CD14-positive monocyte (primary cell): ENCODE measurements at regions not wholly inside any gene's neighbourhood (a gene's known extent, or its start where the extent isn't known, plus 50 kb on each side); places are given as distances from the start of the nearest gene placed in this dataset.

Source experiments
- DNase-seq, 3 donors: peaks; one replicate each; pipeline ENCODE4 v3.0.0-alpha.2; 2011 to 2022
- H2AFZ ChIP-seq: 2 replicates; pipeline ENCODE4 v1.6.0; 2012; ENCODE audit warnings: mild to moderate bottlenecking, low read depth, low read length, inconsistent platforms; ENCODE audit not compliant: insufficient read depth, poor library complexity, severe bottlenecking
- H3K27ac ChIP-seq, 2 donors: 1 replicate in 1 of 2; 2 replicates in 1 of 2; pipeline ENCODE4 v1.5.1; 2012 to 2013; ENCODE audit warnings: low read length in 2 of 2, control low read depth in 1 of 2, inconsistent platforms in 1 of 2, low read depth in 1 of 2, mild to moderate bottlenecking in 1 of 2
- H3K27me3 ChIP-seq, 2 donors: one replicate each; pipeline versions ENCODE4 v1.6.0 to v1.6.1; 2011 to 2013; ENCODE audit warnings: low read length in 2 of 2; ENCODE audit not compliant: control insufficient read depth in 2 of 2, insufficient read depth in 2 of 2
- H3K36me3 ChIP-seq, 2 donors: replicated peaks in 1 of 2; 1 replicate in 1 of 2; 2 replicates in 1 of 2; pipeline versions ENCODE4 v1.5.1 to v1.6.1; 2012 to 2013; ENCODE audit warnings: low read length in 2 of 2, control low read depth in 1 of 2, inconsistent platforms in 1 of 2, mild to moderate bottlenecking in 1 of 2; ENCODE audit not compliant: insufficient read depth in 2 of 2, control insufficient read depth in 1 of 2
- H3K4me1 ChIP-seq, 2 donors: 1 replicate in 1 of 2; 2 replicates in 1 of 2; pipeline versions ENCODE4 v1.5.1 to v1.6.1; 2012 to 2013; ENCODE audit warnings: low read length in 2 of 2, control low read depth in 1 of 2, inconsistent platforms in 1 of 2, mild to moderate bottlenecking in 1 of 2, moderate library complexity in 1 of 2; ENCODE audit not compliant: insufficient read depth in 2 of 2, control insufficient read depth in 1 of 2
- H3K4me2 ChIP-seq: replicated peaks from 2 replicates; pipeline ENCODE3; 2012; ENCODE audit warnings: low read length, moderate library complexity, mild to moderate bottlenecking; ENCODE audit not compliant: poor library complexity, severe bottlenecking; ENCODE audit errors: extremely low read depth
- H3K4me3 ChIP-seq, 3 experiments: fragments of 200-600 bp in 1 of 3; sonication (generic) in 1 of 3; replicated peaks in 1 of 3; 1 replicate in 2 of 3; 2 replicates in 1 of 3; pipeline ENCODE4 v1.5.1; 2011 to 2013; ENCODE audit warnings: low read length in 3 of 3, mild to moderate bottlenecking in 3 of 3, control low read depth in 2 of 3, low read depth in 2 of 3, inconsistent platforms in 1 of 3, moderate library complexity in 1 of 3
- H3K79me2 ChIP-seq: 2 replicates; pipeline ENCODE4 v1.6.0; 2012; ENCODE audit warnings: mild to moderate bottlenecking, control low read depth, inconsistent platforms, low read length, moderate library complexity; ENCODE audit not compliant: insufficient read depth
- H3K9ac ChIP-seq: 2 replicates; pipeline ENCODE4 v1.6.0; 2017; ENCODE audit warnings: low read length, mild to moderate bottlenecking; ENCODE audit not compliant: insufficient read depth, poor library complexity, severe bottlenecking
- H3K9me3 ChIP-seq, 2 donors: replicated peaks in 1 of 2; 1 replicate in 1 of 2; 2 replicates in 1 of 2; pipeline versions ENCODE4 v1.5.1 to v1.6.1; 2012 to 2013; ENCODE audit warnings: low read length in 2 of 2, control low read depth in 1 of 2; ENCODE audit not compliant: control insufficient read depth in 1 of 2, insufficient read depth in 1 of 2
- H4K20me1 ChIP-seq: 2 replicates; pipeline ENCODE4 v1.6.0; 2012; ENCODE audit warnings: mild to moderate bottlenecking, low read length, control low read depth, moderate library complexity; ENCODE audit not compliant: insufficient read depth
- H3K27ac Mint-ChIP-seq, 7 donors: one replicate each; pipeline ENCODE4 v1.8.0; 2020; ENCODE audit warnings: mild to moderate bottlenecking in 7 of 7, mixed read lengths in 7 of 7, moderate library complexity in 6 of 7, inconsistent platforms in 2 of 7
- H3K27me3 Mint-ChIP-seq, 3 donors: one replicate each; pipeline ENCODE4 v1.8.0; 2021 to 2022; ENCODE audit warnings: low read depth in 3 of 3, mild to moderate bottlenecking in 3 of 3, mixed read lengths in 3 of 3, moderate library complexity in 3 of 3, inconsistent platforms in 1 of 3
- H3K36me3 Mint-ChIP-seq, 2 donors: one replicate each; pipeline ENCODE4 v1.8.0; 2020; ENCODE audit warnings: mixed read lengths in 2 of 2, inconsistent platforms in 1 of 2, mild to moderate bottlenecking in 1 of 2
- H3K4me1 Mint-ChIP-seq: one replicate; pipeline ENCODE4 v1.8.0; 2020; ENCODE audit warnings: mild to moderate bottlenecking, mixed read lengths
- H3K4me3 Mint-ChIP-seq, 2 donors: one replicate each; pipeline ENCODE4 v1.8.0; 2020; ENCODE audit warnings: mild to moderate bottlenecking in 2 of 2, mixed read lengths in 2 of 2, moderate library complexity in 1 of 2
- H3K9me3 Mint-ChIP-seq, 7 donors: one replicate each; pipeline ENCODE4 v1.8.0; 2020 to 2022; ENCODE audit warnings: mixed read lengths in 7 of 7, mild to moderate bottlenecking in 6 of 7, moderate library complexity in 6 of 7, inconsistent platforms in 2 of 7
- CTCF ChIP-seq: fragments of 200-600 bp; IDR thresholded peaks from one replicate; pipeline ENCODE4 v1.8.0; 2022; ENCODE audit warnings: antibody characterized with exemption, mild to moderate bottlenecking
- WGBS: methylation state at CpG from one replicate; pipeline ENCODE4 v1.1.5; 2013; ENCODE audit warnings: missing lambda C conversion rate; ENCODE audit not compliant: insufficient coverage; 5-methylcytosine and 5-hydroxymethylcytosine counted together
- intact Hi-C, 2 donors: fragments of 100-400 bp; cut with micrococcal nuclease; formaldehyde crosslinking; loops; one replicate each; pipeline versions ENCODE4 v1.15.0 to v1.15.1; 2023

GRCh38 chr2:13533524-13533922 lies 816.8 kb downstream of the TRIB2 start:
- Mint-ChIP-seq H3K27me3 (peaks cover 0 to 1% (median 0%) of the 10 kb centered on the region in 3 donors), H3K9me3 (peaks cover 0 to 14% (median 8%) of the 10 kb centered on the region in 7 donors), H3K27ac (no peak overlapping the region), H3K36me3 (no peaks in the 10 kb centered on the region), H3K4me3 (no peak overlapping the region), H3K4me1 (no peaks in the 10 kb centered on the region)
- DNase-seq: no peak
- H4K20me1 ChIP-seq: no peaks in the 10 kb centered on the region
- H3K27me3 ChIP-seq: no peaks in the 10 kb centered on the region
- no peak overlapping the region for H3K9ac ChIP-seq
- no peaks in the 10 kb centered on the region for H3K79me2 ChIP-seq
- H3K36me3 ChIP-seq: no peaks in the 10 kb centered on the region
- H3K27ac ChIP-seq: no peak overlapping the region
- H3K9me3 ChIP-seq: peaks cover 0 to 15% of the 10 kb centered on the region in 2 donors
- whole genome bisulfite sequencing: no CpG with 5 or more reads among the region's 2 CpGs
- H3K4me1 ChIP-seq: no peaks in the 10 kb centered on the region
- no peak overlapping the region for H3K4me3 ChIP-seq
- no peak overlapping the region for H2AFZ ChIP-seq
- no peak overlapping the region for H3K4me2 ChIP-seq
- intact Hi-C loops: no loop called here
- TF ChIP-seq CTCF: no peak

- WGBS: 85% methylated on average over 2 of the region's 6 CpGs
- Histone ChIP-seq H3K79me2 (no peaks in the 10 kb centered on the region), H3K9ac (no peak overlapping the region), H2AFZ (no peak overlapping the region), H3K9me3 (peaks cover 0 to 11% of the 10 kb centered on the region in 2 donors), H4K20me1 (no peaks in the 10 kb centered on the region), H3K36me3 (no peaks in the 10 kb centered on the region), H3K27me3 (no peaks in the 10 kb centered on the region), H3K4me2 (no peak overlapping the region), H3K4me1 (no peaks in the 10 kb centered on the region), H3K4me3 (no peak overlapping the region), H3K27ac (no peak overlapping the region)
- H3K27me3 Mint-ChIP-seq: peaks cover 0 to under 1% (median 0%) of the 10 kb centered on the region in 3 donors
- no peak for DNase-seq
- TF ChIP-seq CTCF: no peak
- peaks cover 2 to 9% (median 4%) of the 10 kb centered on the region in 7 donors for H3K9me3 Mint-ChIP-seq
- intact Hi-C loops: no loop called here
- no peak overlapping the region for H3K4me3 Mint-ChIP-seq
- no peaks in the 10 kb centered on the region for H3K4me1 Mint-ChIP-seq
- H3K27ac Mint-ChIP-seq: no peak overlapping the region
- no peaks in the 10 kb centered on the region for H3K36me3 Mint-ChIP-seq
These were observed 820.2 kb downstream of the TRIB2 start for GRCh38 chr2:13536941-13537340.
